ENCODE measurements at regions not wholly inside any gene's neighbourhood (a gene's known extent, or its start where the extent isn't known, plus 50 kb on each side); places are given as distances from the start of the nearest gene placed in this dataset.

GRCh38 chr5:2480871-2481270, 270.6 kb downstream of the IRX2 start:
- H3K4me3 ChIP-seq, result no peak overlapping the region
- no peaks in the 10 kb centered on the region for H3K4me1 ChIP-seq
- no peak overlapping the region for H3K27ac ChIP-seq
- no peaks in the 10 kb centered on the region for H3K27me3 ChIP-seq (replicated peaks in 1 of 7)
- no peak for DNase-seq
- H3K9me3 ChIP-seq, result peaks cover 0 to 74% (median 46%) of the 10 kb centered on the region in 8 donors
- no peaks in the 10 kb centered on the region for H3K36me3 ChIP-seq
- TF ChIP-seq POLR2A (IDR thresholded peaks at IDR 0.05), result no peak
- no peak for TF ChIP-seq CTCF (IDR thresholded peaks at IDR 0.05 in 8 of 11, conservative IDR thresholded peaks at IDR 0.05 in 3 of 11)
- no peak for TF ChIP-seq POLR2AphosphoS5 (IDR thresholded peaks at IDR 0.05)
- WGBS, 5 donors, result 68 to 82% (median 76%) methylated on average over 4 of the region's 4 CpGs
- intact Hi-C loops (cut with DNase I; ENCODE audit: low total_unique reads), result no loop called here

DNA sequence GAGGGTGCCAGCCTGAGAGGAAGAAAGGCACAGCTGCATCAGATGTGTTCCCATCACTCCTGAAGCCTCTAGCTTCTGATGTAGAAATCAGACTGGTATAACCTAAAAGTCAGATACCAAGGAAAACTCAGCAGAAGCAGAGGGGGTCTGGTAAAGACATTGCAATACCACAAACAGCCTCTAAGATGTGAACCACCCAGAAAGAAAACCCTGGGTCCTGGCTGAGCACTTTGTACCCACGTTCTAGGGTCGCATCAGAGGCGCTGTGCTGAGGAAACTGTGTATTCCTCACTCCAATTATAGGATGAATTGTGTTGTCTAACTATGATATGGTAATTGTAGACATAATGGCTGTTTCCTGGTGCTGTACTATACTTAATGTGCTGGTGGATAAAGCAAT, 275.6 kb downstream of the IRX2 start:
- no peak for DNase-seq
- Histone ChIP-seq H3K4me3 (no peak overlapping the region), H3K9me3 (peaks cover 0 to 33% (median 2%) of the 10 kb centered on the region in 8 donors), H3K4me1 (no peaks in the 10 kb centered on the region), H3K27ac (no peak overlapping the region), H3K27me3 (replicated peaks in 1 of 7) (no peaks in the 10 kb centered on the region), H3K36me3 (no peaks in the 10 kb centered on the region)
- no peak for TF ChIP-seq POLR2A (IDR thresholded peaks at IDR 0.05)
- TF ChIP-seq CTCF (IDR thresholded peaks at IDR 0.05 in 8 of 11, conservative IDR thresholded peaks at IDR 0.05 in 3 of 11), result no peak
- TF ChIP-seq POLR2AphosphoS5 (IDR thresholded peaks at IDR 0.05), result no peak
- 72 to 85% (median 79%) methylated on average over 3 of the region's 3 CpGs for WGBS, 5 donors
- intact Hi-C loops (cut with DNase I; ENCODE audit: low total_unique reads), result no loop called here

DNA sequence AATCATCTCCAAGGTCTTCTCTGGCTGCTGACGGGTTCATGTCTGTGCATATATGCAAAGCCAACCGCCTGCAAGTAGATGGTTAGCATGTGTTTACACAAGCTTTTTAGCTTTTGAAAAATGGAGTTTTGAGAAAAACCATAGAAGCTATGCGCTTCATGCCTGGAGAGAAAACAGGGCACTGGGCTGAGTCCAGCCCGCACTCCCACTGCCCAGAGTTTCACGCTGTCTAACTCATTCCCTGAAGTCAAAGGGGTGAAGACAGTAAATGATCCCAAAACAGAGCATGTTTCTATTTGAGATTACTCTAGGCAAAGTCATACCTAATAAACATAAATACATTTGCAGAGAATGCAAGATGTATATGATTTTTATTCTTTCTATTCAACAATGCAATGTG, 278.8 kb downstream of the IRX2 start:
- 88 to 93% (median 90%) methylated on average over 5 of the region's 5 CpGs for WGBS, 5 donors
- no peaks in the 10 kb centered on the region for H3K36me3 ChIP-seq
- TF ChIP-seq POLR2A (IDR thresholded peaks at IDR 0.05), result no peak
- TF ChIP-seq CTCF (IDR thresholded peaks at IDR 0.05 in 8 of 11, conservative IDR thresholded peaks at IDR 0.05 in 3 of 11), result no peak
- TF ChIP-seq POLR2AphosphoS5 (IDR thresholded peaks at IDR 0.05), result no peak
- no peaks in the 10 kb centered on the region for H3K27me3 ChIP-seq (replicated peaks in 1 of 7)
- no peaks in the 10 kb centered on the region for H3K4me1 ChIP-seq
- peaks cover 0 to 9% (median 0%) of the 10 kb centered on the region in 8 donors for H3K9me3 ChIP-seq
- no peak for DNase-seq
- intact Hi-C loops (cut with DNase I; ENCODE audit: low total_unique reads), result no loop called here
- H3K4me3 ChIP-seq, result no peak overlapping the region
- H3K27ac ChIP-seq, result no peak overlapping the region

GRCh38 chr5:2471152-2471879, 280.2 kb downstream of the IRX2 start:
- DNase-seq, result no peak
- Histone ChIP-seq H3K4me3 (no peak overlapping the region), H3K27ac (no peak overlapping the region), H3K36me3 (no peaks in the 10 kb centered on the region), H3K27me3 (replicated peaks in 1 of 7) (no peaks in the 10 kb centered on the region), H3K9me3 (peaks cover 0 to under 1% (median 0%) of the 10 kb centered on the region in 8 donors), H3K4me1 (no peaks in the 10 kb centered on the region)
- TF ChIP-seq CTCF (IDR thresholded peaks at IDR 0.05 in 8 of 11, conservative IDR thresholded peaks at IDR 0.05 in 3 of 11) (no peak), POLR2A (IDR thresholded peaks at IDR 0.05) (no peak), POLR2AphosphoS5 (IDR thresholded peaks at IDR 0.05) (no peak)
- intact Hi-C loops (cut with DNase I; ENCODE audit: low total_unique reads), result no loop called here
- WGBS, 5 donors, result 74 to 87% (median 76%) methylated on average over 3 of the region's 3 CpGs

Data from spleen (tissue), 11 donors.